HG02610 (cell line): ENCODE measurements at regions not wholly inside any gene's neighbourhood (a gene's known extent, or its start where the extent isn't known, plus 50 kb on each side); places are given as distances from the start of the nearest gene placed in this dataset.

Source experiments
- ATAC-seq: cut with Tn5 transposase; IDR thresholded peaks from one replicate; pipeline ENCODE4 v1.9.1; 2021; ENCODE audit warnings: mild to moderate bottlenecking, moderate library complexity; ENCODE audit not compliant: unreplicated experiment

- no peak for ATAC-seq
Observed at GRCh38 chr6:119627908-119628669, 278.5 kb upstream of the MAN1A1 start.

- ATAC-seq: no peak
Observed at GRCh38 chr6:119626884-119627619, 277.5 kb upstream of the MAN1A1 start.

- ATAC-seq: no peak
Observed at GRCh38 chr6:119620846-119621555, 271.4 kb upstream of the MAN1A1 start.

- no peak for ATAC-seq
Observed at GRCh38 chr6:119614138-119614537, 264.6 kb upstream of the MAN1A1 start.

GRCh38 chr6:119612911-119613381 is 263.4 kb upstream of the MAN1A1 start:
- no peak for ATAC-seq

- ATAC-seq: no peak
Observed at GRCh38 chr6:119612176-119612891, 262.8 kb upstream of the MAN1A1 start.

GRCh38 chr6:119610754-119611153 is 261.2 kb upstream of the MAN1A1 start:
- ATAC-seq: no peak

- ATAC-seq: peak; percentile 50
Observed at GRCh38 chr6:119610265-119610664, 260.7 kb upstream of the MAN1A1 start.

- ATAC-seq: peak; percentile 29
Observed at GRCh38 chr6:119609865-119610264, 260.3 kb upstream of the MAN1A1 start.

- ATAC-seq: no peak
Observed at GRCh38 chr6:119608994-119609393, 259.4 kb upstream of the MAN1A1 start.

- no peak for ATAC-seq
Observed at GRCh38 chr6:119604124-119604523, 254.6 kb upstream of the MAN1A1 start.

GRCh38 chr6:119603501-119603900 is 253.9 kb upstream of the MAN1A1 start:
- ATAC-seq: no peak

- ATAC-seq: no peak
Observed at GRCh38 chr6:119602215-119603178, 252.9 kb upstream of the MAN1A1 start.

- no peak for ATAC-seq
Observed at GRCh38 chr6:119598883-119599282, 249.3 kb upstream of the MAN1A1 start.

- no peak for ATAC-seq
Observed at GRCh38 chr6:119594907-119595306, 245.3 kb upstream of the MAN1A1 start.

GRCh38 chr6:119591235-119591634 is 241.7 kb upstream of the MAN1A1 start:
- no peak for ATAC-seq

GRCh38 chr6:119590066-119590465 is 240.5 kb upstream of the MAN1A1 start:
- no peak for ATAC-seq

GRCh38 chr6:119587537-119587936 is 238.0 kb upstream of the MAN1A1 start:
- peak; percentile 42 for ATAC-seq

GRCh38 chr6:119586250-119586882 is 236.8 kb upstream of the MAN1A1 start:
- ATAC-seq: peak; percentile 93
